COR-L47 (cell line): ENCODE measurements at regions not wholly inside any gene's neighbourhood (a gene's known extent, or its start where the extent isn't known, plus 50 kb on each side); places are given as distances from the start of the nearest gene placed in this dataset.
"Not testable (repeated sequence)": the region's sequence is repeated elsewhere in the genome, so short reads cannot be mapped to it uniquely, and the experiment has no call there.

Experiments used
- DNase-seq: peaks from one replicate; lab custom pipeline; 2025; lab: John Stamatoyannopoulos, UW

GRCh38 chr20:1752045-1752444, 94.5 kb upstream of the SIRPG start:
- no peak for DNase-seq

DNA sequence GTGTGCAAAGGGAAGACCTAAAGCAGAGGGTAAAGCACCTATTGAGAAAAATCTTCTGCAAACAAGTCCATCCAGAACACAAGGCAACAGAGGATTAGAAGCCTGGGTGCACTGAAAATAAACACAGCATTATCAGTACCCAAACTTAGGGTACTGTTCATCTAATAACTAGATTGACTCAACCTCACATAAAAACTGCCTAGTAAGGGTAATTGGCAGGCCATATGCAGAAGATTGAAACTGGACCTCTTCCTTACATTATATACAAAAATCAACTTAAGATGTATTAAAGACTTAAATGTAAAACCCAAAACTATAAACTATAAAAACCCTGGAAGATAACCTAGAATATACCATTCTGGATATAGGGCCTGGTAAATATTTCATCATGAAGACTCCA, 91.2 kb upstream of the SIRPG start:
- DNase-seq, result no peak

GRCh38 chr20:1747953-1748577, 90.5 kb upstream of the SIRPG start:
- DNase-seq, result no peak

GRCh38 chr20:1742049-1742434, 84.5 kb upstream of the SIRPG start:
- DNase-seq, result not testable (repeated sequence)

- no peak for DNase-seq
Measured at GRCh38 chr20:1741309-1742048, 83.9 kb upstream of the SIRPG start.

DNA sequence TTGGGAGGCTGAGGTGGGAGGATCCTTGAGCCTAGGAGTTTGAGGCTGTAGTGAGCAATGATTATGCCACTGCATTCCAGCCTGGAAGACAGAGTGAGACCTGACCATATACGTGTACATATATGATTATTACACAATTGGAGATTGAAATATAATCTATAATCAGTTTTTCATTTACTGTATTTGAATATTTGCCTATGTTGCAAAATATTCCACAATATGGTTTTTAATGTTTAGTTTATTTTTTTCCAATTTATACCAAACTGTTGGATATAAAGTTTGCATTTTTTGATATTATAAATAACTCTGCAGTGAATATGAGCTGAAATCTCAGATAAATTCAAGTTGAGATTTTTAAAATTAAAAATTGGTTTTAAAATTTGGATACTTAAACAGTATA, 79.6 kb upstream of the SIRPG start:
- DNase-seq, result no peak

- DNase-seq, result no peak
Measured at GRCh38 chr20:1735417-1736089, 78.0 kb upstream of the SIRPG start.

- no peak for DNase-seq
Measured at GRCh38 chr20:1734269-1734858, 76.8 kb upstream of the SIRPG start.

DNA sequence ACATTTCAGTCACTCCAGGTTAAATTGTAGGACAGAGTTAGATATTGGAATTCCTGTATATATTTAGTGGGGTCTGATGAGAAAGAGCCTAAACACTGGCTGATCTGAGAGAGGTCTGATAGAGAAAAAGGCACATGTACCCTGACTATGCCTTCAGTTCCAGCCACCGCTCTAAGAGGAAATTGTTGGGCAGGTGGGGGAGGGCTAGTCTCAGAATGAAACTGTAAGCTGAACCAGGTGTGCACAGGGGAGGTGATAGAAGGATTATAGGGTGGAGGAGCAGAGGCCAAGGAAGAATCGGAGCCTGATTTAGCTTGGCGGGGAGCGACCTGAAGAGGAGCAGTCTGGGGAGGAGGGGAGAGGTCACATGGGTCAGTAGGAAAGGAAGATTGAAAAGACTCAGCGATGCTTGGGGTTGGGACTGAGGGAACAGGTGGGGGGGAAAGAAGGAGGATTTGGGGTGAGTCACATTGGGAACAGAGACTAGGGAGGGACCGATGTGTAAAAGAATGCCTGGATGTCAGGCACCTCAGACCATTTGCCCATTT, 74.3 kb upstream of the SIRPG start:
- not testable (repeated sequence) for DNase-seq

DNA sequence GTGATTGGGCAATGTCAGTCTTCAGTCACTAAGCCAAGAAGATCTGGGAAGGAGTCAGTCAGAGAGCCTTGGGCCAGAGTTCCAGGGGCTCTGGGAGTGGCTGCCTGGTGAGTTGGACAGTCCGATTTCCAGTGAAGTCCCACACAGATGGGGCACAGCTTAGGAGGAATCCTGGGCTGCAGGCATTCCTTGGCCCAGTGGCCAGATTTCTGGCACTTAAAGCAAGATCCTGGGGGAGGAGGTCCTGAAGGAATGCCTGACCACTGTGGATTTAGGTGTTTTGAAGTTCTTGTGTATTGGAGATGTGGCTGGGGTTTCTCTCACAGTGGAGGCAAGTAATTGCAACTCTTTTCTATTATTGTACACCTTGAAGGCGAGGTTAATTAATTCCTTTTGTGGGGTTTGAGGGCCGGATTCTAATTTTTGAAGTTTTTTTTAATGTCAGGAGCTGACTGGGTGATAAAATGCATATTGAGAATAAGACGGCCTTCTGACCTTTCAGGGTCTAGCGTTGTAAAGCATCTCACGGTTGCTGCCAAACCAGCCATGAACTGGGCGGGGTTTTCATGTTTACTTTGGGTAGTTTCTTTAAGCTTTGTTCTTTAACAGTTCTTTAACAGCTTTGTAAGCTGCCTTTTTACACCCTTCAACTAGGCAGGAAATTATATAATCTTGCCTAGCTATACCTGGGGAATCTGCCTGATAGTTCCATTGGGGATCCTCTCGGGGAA, 73.6 kb upstream of the SIRPG start:
- DNase-seq, result not testable (repeated sequence)

GRCh38 chr20:1727303-1727702, 69.7 kb upstream of the SIRPG start:
- DNase-seq, result not testable (repeated sequence)

DNA sequence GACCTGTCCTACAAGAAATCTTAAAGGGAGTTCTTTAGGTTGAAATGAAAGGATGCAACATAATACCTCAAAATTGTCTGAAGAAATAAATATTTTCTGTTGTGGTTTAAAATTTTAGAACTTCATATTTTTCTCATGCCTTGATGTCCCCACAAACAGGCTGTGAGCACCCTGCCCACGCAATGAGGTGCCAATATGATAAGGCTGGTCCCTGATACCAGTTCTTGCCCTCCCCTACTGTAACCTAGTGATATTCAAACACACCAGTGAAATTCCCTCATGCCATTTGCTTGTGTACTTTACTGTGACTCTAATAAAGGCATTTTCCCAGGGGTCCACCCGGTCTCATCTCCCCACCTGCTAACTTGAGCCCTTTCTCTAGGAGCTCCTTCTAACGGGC, 67.3 kb upstream of the SIRPG start:
- DNase-seq, result no peak

DNA sequence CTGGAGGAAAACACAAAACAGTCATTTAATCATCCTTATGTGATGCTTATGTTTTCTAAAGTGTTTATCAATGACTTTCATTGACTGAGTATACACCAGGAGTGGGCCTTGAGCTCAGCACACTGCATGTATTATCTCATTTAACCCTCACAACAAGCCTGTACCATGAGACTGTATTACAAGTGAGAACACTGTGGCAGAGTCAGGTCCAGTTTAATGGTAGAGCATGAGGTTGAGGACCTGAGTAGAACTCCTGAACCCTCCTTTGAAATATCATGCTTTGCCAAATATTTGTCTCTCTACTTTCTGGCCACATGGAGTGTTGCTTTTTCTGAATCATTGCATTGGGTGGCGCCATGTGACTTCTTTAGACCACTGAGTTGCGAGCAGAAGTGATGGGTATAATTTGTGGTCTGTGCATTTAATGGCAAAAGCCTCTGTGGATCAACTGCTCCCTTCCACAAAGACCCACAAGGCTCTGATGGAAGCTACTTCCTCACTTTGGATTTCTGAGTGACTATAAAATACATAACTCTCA, 65.0 kb upstream of the SIRPG start:
- DNase-seq, result no peak

- DNase-seq, result no peak
Measured at GRCh38 chr20:1721687-1722512, 64.3 kb upstream of the SIRPG start.

DNA sequence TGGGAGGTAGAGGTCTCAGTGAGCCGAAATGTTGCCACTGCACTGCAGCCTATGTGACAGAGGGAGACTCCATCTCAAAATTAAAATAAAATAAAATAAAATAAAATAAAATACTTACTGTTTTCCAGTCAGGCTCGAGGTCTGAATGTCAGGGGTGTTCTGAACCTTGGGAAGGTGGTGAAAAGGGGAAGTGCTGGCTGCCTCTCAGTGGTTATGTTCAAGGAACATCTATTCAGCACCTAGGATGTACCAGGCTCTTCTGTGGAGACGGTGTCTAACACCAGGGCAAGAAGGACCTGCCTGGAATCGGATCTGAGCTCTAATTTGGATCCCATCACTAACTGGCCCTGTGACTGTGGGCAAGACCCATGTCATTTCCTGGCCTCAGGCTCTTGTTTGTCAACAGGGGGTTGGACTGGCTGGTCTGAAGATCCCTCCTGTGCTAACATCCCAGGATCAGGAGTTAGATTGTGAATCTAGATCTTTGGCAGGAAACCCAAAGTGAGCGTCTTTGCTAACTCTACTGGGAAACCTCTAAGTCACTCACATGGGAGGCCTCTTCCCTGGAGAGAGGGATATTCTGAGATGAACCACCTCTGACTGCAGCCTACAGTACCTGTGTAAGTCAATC, 63.4 kb upstream of the SIRPG start:
- DNase-seq, result no peak

- DNase-seq, result no peak
Measured at GRCh38 chr20:1720226-1720625, 62.6 kb upstream of the SIRPG start.

- no peak for DNase-seq
Measured at GRCh38 chr20:1718604-1719384, 61.2 kb upstream of the SIRPG start.

- no peak for DNase-seq
Measured at GRCh38 chr20:1712634-1713624, 55.4 kb upstream of the SIRPG start.
